BJ (cell line): ENCODE measurements at regions not wholly inside any gene's neighbourhood (a gene's known extent, or its start where the extent isn't known, plus 50 kb on each side); places are given as distances from the start of the nearest gene placed in this dataset.

Experiments
- CTCF ChIA-PET: fragments of 350-600 bp; formaldehyde crosslinking; extraction: SDS; loops from one replicate; lab custom pipeline; 2021; ENCODE audit warnings: antibody characterized with exemption, inconsistent platforms; lab: Yijun Ruan, JAX
- POLR2A ChIA-PET: fragments of 300-600 bp; sonication (Branson Sonifier 250); formaldehyde crosslinking; extraction: SDS; loops from one replicate; lab custom pipeline; 2021; ENCODE audit warnings: antibody characterized with exemption; lab: Charles Lee
- DNase-seq: peaks from one replicate; pipeline ENCODE4 v3.0.0-alpha.2; 2011; ENCODE audit warnings: low read depth
- H3K27me3 ChIP-seq: 2 replicates; pipeline ENCODE4 v1.6.0; 2011; ENCODE audit warnings: low read length; ENCODE audit not compliant: control insufficient read depth, insufficient read depth
- H3K36me3 ChIP-seq: 2 replicates; pipeline ENCODE4 v1.5.1; 2011; ENCODE audit warnings: low read length; ENCODE audit not compliant: control insufficient read depth, insufficient read depth
- H3K4me3 ChIP-seq: 2 replicates; pipeline ENCODE4 v1.5.1; 2011; ENCODE audit warnings: low read depth, mild to moderate bottlenecking, control low read depth, low read length
- TF ChIP-seq, protein P1 (sequence below): IDR thresholded peaks from 2 replicates; pipeline ENCODE4 v1.5.1; 2011; ENCODE audit warnings: low read depth, mild to moderate bottlenecking, control low read depth, inconsistent platforms, low read length, moderate library complexity; ENCODE audit not compliant: insufficient read depth

DNA sequence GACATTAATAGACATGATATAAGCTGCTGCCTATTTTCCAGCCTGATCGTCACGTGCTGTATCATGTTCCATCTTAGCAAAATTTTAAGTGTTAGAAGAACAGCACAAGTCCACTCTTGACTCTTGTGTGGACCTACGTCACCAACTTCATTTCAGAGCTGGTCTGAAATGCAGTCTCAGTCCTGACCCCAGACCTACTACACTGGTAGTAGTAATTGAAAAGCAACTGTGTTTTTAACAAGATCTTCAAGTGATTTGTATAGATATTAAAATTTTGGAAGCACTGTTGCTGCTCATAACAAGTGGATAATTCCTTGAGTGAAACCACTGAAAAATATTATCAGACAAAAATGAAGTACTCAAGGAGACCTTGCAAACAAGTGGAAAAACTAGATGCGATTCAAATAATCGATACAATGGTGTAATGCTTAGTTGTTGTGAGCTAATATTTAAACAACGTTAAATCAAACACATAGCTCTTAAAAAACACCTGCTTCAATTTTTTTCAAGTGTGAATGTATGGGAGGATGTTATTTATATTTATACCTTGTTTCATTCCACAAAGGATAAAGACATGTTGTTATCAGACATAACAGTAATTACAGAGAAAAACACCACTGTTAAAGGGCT is 110.9 kb upstream of the JAG1 start:
- no peak overlapping the region for H3K4me3 ChIP-seq
- ChIA-PET POLR2A (no interaction called here), CTCF (interaction anchor here (1.1 kb wide), 1 partner anchor 19 kb away, joined by 3 read pairs; no protein-coding TSS in a partner anchor)
- H3K36me3 ChIP-seq: no peaks in the 10 kb centered on the region
- TF ChIP-seq, protein P1, sequence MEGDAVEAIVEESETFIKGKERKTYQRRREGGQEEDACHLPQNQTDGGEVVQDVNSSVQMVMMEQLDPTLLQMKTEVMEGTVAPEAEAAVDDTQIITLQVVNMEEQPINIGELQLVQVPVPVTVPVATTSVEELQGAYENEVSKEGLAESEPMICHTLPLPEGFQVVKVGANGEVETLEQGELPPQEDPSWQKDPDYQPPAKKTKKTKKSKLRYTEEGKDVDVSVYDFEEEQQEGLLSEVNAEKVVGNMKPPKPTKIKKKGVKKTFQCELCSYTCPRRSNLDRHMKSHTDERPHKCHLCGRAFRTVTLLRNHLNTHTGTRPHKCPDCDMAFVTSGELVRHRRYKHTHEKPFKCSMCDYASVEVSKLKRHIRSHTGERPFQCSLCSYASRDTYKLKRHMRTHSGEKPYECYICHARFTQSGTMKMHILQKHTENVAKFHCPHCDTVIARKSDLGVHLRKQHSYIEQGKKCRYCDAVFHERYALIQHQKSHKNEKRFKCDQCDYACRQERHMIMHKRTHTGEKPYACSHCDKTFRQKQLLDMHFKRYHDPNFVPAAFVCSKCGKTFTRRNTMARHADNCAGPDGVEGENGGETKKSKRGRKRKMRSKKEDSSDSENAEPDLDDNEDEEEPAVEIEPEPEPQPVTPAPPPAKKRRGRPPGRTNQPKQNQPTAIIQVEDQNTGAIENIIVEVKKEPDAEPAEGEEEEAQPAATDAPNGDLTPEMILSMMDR: no peak
- no peak for DNase-seq
- H3K27me3 ChIP-seq: no peaks in the 10 kb centered on the region

DNA sequence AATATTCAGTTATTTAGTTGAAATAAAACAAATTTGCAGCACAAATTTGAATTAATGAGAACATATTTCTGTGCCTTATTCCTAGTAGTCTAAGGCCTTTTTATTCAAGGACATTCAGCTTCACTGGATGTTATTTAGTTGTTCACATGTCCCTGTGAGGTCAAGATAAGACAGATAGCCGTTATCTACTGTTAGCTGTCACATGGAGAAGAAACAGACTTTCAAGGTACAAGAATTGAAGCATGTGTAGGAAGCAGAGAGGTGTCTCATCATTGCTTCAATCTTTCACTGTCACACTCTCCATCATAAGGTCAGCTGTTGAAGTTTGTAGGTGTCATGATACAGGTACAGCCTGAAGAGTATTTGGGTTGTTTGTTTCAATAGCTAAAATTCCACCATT is 112.9 kb upstream of the JAG1 start:
- Histone ChIP-seq H3K4me3 (no peak overlapping the region), H3K36me3 (no peaks in the 10 kb centered on the region), H3K27me3 (no peaks in the 10 kb centered on the region)
- DNase-seq: no peak
- ChIA-PET CTCF (interaction anchor here (1.7 kb wide), 1 partner anchor 9 kb away, joined by 6 read pairs; no protein-coding TSS in a partner anchor), POLR2A (no interaction called here)
- TF ChIP-seq, protein P1: no peak

DNA sequence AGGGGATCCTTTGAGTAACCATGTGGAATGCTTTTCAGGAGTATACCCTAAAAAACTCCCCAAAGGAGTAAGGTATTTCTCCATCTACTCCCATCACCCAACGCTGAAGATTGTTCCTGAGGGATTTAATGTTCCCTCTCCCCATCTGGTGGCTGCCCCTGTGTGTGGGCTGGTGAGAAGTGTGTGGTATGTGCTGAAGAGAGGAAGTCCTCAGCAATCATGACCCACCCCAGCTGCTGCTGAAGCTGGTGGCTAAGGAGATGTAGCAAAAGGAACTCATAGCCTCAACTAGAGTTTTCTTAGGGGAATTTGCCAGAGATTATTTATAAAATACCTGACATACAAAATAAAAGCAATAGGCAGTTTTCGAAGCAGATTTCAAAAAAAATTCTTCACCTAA is 114.3 kb upstream of the JAG1 start:
- ChIA-PET POLR2A (no interaction called here), CTCF (interaction anchor here (0.6 to 1.1 kb wide), 3 partner anchors 15 to 416 kb away, joined by 3 read pairs; no protein-coding TSS in a partner anchor)
- DNase-seq: no peak
- no peaks in the 10 kb centered on the region for H3K36me3 ChIP-seq
- no peaks in the 10 kb centered on the region for H3K27me3 ChIP-seq
- no peak overlapping the region for H3K4me3 ChIP-seq
- TF ChIP-seq, protein P1: no peak

DNA sequence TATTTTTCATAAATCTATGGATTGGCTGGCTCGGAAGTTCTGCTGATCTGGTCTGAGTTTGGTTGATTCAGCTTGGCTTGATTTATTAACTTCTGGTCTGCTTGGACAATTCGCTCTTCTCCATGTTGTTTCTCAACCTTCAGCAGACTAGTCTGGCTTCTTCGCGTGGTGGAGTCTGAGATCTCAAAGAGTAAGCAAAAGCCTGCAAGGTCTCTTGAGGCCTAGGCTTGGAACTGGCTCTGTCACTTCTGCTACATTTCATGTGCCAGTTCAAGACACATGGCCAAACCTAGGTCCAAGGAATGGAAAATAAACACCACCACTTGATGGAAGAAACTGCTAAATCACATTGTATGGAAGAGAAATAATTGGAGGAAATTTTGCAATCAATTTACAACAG is 115.1 kb upstream of the JAG1 start:
- H3K36me3 ChIP-seq: no peaks in the 10 kb centered on the region
- no peak overlapping the region for H3K4me3 ChIP-seq
- TF ChIP-seq, protein P1: no peak
- CTCF ChIA-PET: no interaction called here
- DNase-seq: no peak
- POLR2A ChIA-PET: no interaction called here
- H3K27me3 ChIP-seq: no peaks in the 10 kb centered on the region

DNA sequence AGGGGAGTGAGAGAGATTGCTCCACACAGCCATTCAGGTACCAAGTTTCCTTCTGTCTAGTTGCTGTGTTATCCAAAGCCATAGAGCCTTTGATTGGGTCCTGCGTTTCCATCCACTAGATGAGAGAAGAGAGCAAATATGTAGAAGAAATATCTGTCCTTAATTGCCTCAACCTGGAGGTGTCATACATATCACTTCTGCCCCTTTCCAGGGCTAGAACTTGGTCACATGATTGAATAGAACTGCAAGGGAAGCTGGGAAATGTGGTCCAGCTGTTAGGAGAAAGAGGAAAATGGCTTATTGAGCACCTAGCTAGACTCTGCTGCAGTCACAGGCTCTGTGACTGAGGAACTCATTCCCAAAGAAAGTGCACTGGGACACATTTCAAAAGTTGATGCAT is 115.6 kb upstream of the JAG1 start:
- no peak for DNase-seq
- POLR2A ChIA-PET: no interaction called here
- TF ChIP-seq, protein P1: no peak

More for the DNA sequence above, 115.6 kb upstream of the JAG1 start:
- CTCF ChIA-PET: no interaction called here
- Histone ChIP-seq H3K4me3 (no peak overlapping the region), H3K36me3 (no peaks in the 10 kb centered on the region), H3K27me3 (no peaks in the 10 kb centered on the region)
